ENCODE measurements at regions not wholly inside any gene's neighbourhood (a gene's known extent, or its start where the extent isn't known, plus 50 kb on each side); places are given as distances from the start of the nearest gene placed in this dataset.

GRCh38 chrX:144840616-144841015, 406.7 kb upstream of the SPANXN1 start:
- TF ChIP-seq CTCF (IDR thresholded peaks at IDR 0.05): no peak
- no peak for TF ChIP-seq POLR2A (IDR thresholded peaks at IDR 0.05)
